22Rv1 (cell line): ENCODE measurements at regions not wholly inside any gene's neighbourhood (a gene's known extent, or its start where the extent isn't known, plus 50 kb on each side); places are given as distances from the start of the nearest gene placed in this dataset.

Source experiments
- CTCF ChIP-seq: fragments of 450-650 bp; IDR thresholded peaks from 2 replicates; pipeline ENCODE4 v1.5.1; 2017; ENCODE audit warnings: mild to moderate bottlenecking
- ZFX ChIP-seq: fragments of 450-650 bp; IDR thresholded peaks from 2 replicates; pipeline ENCODE4 v1.6.1; 2017; ENCODE audit warnings: antibody characterized with exemption, borderline replicate concordance

GRCh38 chr6:112800439-112800838, 453.3 kb downstream of the RFPL4B start:
- TF ChIP-seq CTCF = no peak
- no peak for TF ChIP-seq ZFX
